Gastrocnemius medialis (tissue), 4 donors: ENCODE measurements at regions not wholly inside any gene's neighbourhood (a gene's known extent, or its start where the extent isn't known, plus 50 kb on each side); places are given as distances from the start of the nearest gene placed in this dataset.

ENCODE experiments used
- ATAC-seq, 2 donors: fragments of 150-250 bp; one replicate each; pipeline ENCODE4 v1.9.1; 2016
- DNase-seq, 2 donors: peaks; one replicate each; pipeline ENCODE4 v3.0.0-alpha.2; 2019
- H3K27ac ChIP-seq, 4 donors: fragments of 200-600 bp; sonication (generic); 1 replicate in 1 of 4; 2 replicates in 3 of 4; pipeline ENCODE4 v1.5.1; 2016 to 2018; ENCODE audit warnings: mild to moderate bottlenecking in 2 of 4, moderate library complexity in 1 of 4
- H3K27me3 ChIP-seq, 3 donors: fragments of 200-600 bp; sonication (generic) in 2 of 3; 1 replicate in 1 of 3; 2 replicates in 2 of 3; pipeline versions ENCODE4 v1.5.1 to v1.6.0; 2016 to 2019; ENCODE audit warnings: mild to moderate bottlenecking in 1 of 3, moderate library complexity in 1 of 3
- H3K36me3 ChIP-seq, 2 donors: fragments of 200-600 bp; sonication (generic) in 1 of 2; one replicate each; pipeline ENCODE4 v1.5.1; 2017 to 2018
- H3K4me1 ChIP-seq, 2 donors: fragments of 200-600 bp; sonication (generic) in 1 of 2; one replicate each; pipeline ENCODE4 v1.5.1; 2016 to 2017; ENCODE audit warnings: mild to moderate bottlenecking in 2 of 2
- H3K4me3 ChIP-seq, 4 donors: fragments of 200-600 bp; sonication (generic) in 3 of 4; 1 replicate in 1 of 4; 2 replicates in 3 of 4; pipeline ENCODE4 v1.5.1; 2016 to 2019; ENCODE audit warnings: mild to moderate bottlenecking in 2 of 4
- H3K9me3 ChIP-seq, 3 donors: fragments of 200-600 bp; sonication (generic) in 2 of 3; 1 replicate in 1 of 3; 2 replicates in 2 of 3; pipeline ENCODE4 v1.5.1; 2016 to 2019
- POLR2A ChIP-seq, 2 donors: fragments of 450-650 bp; IDR thresholded peaks; one replicate each; pipeline ENCODE4 v1.6.1; 2017; ENCODE audit warnings: antibody characterized with exemption in 2 of 2, mild to moderate bottlenecking in 2 of 2, moderate library complexity in 2 of 2
- in situ Hi-C, 4 donors: fragments of 200-750 bp; cut with MboI; loops; one replicate each; pipeline versions ENCODE4 v1.15.0 to v1.8.0; 2017; ENCODE audit warnings: low sequenced_read_pairs in 4 of 4
- intact Hi-C: fragments of 100-400 bp; cut with DNase I; formaldehyde crosslinking; loops from one replicate; pipeline ENCODE4 v1.15.1; 2023; ENCODE audit warnings: low total_unique reads
- TF ChIP-seq, protein P1 (sequence below), 5 experiments: fragments of 450-650 bp in 3 of 5; fragments of 200-600 bp in 2 of 5; sonication (generic) in 2 of 5; IDR thresholded peaks in 4 of 5; conservative IDR thresholded peaks in 1 of 5; 1 replicate in 4 of 5; 2 replicates in 1 of 5; pipeline ENCODE4 v1.5.1; 2016 to 2019; ENCODE audit warnings: antibody characterized with exemption in 5 of 5, mild to moderate bottlenecking in 3 of 5, moderate library complexity in 3 of 5

DNA sequence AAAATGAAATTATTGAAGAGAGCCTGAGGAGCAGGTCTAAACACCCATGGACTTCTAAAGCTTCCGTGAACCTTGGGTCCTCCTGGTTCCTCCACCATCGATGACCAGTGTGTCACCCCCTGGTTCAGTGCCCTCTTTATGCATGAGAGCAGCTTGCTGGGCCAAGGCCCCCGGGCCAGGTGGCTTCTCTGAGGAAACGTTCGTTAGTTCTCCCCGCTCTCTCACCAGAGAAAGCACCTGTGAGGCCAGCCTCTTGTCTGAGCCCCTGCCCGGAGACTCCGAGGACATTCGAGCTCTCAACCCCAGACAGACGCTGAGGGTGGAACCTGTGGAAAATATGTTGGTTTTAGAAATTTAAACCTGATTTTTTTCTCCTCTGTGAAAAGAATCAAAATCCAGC, 92.4 kb downstream of the GLI2 start:
- Histone ChIP-seq H3K4me3 (no peak overlapping the region), H3K4me1 (no peaks in the 10 kb centered on the region), H3K36me3 (no peaks in the 10 kb centered on the region), H3K27ac (no peak overlapping the region), H3K27me3 (peaks cover 0 to 2% (median 0%) of the 10 kb centered on the region in 3 donors), H3K9me3 (no peaks in the 10 kb centered on the region)
- in situ Hi-C loops (no loop called here), intact Hi-C loops (no loop called here)
- DNase-seq (no peak), ATAC-seq (no peak)
- TF ChIP-seq, protein P1, sequence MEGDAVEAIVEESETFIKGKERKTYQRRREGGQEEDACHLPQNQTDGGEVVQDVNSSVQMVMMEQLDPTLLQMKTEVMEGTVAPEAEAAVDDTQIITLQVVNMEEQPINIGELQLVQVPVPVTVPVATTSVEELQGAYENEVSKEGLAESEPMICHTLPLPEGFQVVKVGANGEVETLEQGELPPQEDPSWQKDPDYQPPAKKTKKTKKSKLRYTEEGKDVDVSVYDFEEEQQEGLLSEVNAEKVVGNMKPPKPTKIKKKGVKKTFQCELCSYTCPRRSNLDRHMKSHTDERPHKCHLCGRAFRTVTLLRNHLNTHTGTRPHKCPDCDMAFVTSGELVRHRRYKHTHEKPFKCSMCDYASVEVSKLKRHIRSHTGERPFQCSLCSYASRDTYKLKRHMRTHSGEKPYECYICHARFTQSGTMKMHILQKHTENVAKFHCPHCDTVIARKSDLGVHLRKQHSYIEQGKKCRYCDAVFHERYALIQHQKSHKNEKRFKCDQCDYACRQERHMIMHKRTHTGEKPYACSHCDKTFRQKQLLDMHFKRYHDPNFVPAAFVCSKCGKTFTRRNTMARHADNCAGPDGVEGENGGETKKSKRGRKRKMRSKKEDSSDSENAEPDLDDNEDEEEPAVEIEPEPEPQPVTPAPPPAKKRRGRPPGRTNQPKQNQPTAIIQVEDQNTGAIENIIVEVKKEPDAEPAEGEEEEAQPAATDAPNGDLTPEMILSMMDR (IDR thresholded peaks at IDR 0.05 in 4 of 5, conservative IDR thresholded peaks at IDR 0.05 in 1 of 5): no peak
- no peak for TF ChIP-seq POLR2A (IDR thresholded peaks at IDR 0.05)

DNA sequence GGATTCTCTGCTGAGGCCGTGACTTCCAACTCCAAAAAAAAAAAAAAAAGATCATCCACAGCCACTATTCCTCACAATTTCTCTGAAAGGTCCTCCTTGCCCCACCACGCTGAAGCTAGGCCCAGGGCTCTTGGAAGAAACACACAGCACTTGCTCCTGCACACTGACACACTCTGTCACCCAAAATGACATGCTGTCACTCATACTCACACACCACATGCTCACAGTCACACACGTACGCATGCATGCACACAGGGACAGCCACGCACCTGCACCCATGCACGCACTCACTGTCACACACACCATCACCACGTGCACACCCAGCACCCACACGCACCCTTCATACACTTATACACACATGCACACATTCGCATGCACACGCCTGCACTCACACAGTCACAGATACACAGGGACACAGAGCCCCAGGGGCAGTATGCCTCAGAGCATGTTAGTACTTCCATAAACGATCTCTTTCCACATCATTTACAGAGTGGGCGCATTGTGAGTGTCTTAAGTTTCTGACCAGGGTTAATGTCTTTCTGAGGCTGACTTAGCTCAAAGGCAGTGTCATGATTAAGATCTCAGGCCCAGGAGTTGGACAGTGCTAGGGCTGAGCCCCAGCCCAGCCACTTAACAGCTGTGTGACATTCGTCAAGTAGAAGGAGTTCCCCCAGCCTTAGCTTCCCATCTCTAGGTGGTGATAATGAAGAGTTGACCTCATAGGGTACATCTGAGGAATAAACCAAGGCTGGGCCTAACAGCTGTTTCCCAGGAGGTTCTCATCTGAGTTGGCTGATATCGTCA, 93.4 kb downstream of the GLI2 start:
- ATAC-seq (no peak), DNase-seq (no peak)
- no peak for TF ChIP-seq POLR2A (IDR thresholded peaks at IDR 0.05)
- TF ChIP-seq, protein P1 (IDR thresholded peaks at IDR 0.05 in 4 of 5, conservative IDR thresholded peaks at IDR 0.05 in 1 of 5): no peak
- H3K9me3 ChIP-seq: no peaks in the 10 kb centered on the region
- H3K4me1 ChIP-seq: no peaks in the 10 kb centered on the region
- intact Hi-C loops (no loop called here), in situ Hi-C loops (no loop called here)
- H3K4me3 ChIP-seq: no peak overlapping the region
- H3K36me3 ChIP-seq: no peaks in the 10 kb centered on the region
- H3K27me3 ChIP-seq: peaks cover 0 to 2% (median 0%) of the 10 kb centered on the region in 3 donors
- H3K27ac ChIP-seq: no peak overlapping the region

DNA sequence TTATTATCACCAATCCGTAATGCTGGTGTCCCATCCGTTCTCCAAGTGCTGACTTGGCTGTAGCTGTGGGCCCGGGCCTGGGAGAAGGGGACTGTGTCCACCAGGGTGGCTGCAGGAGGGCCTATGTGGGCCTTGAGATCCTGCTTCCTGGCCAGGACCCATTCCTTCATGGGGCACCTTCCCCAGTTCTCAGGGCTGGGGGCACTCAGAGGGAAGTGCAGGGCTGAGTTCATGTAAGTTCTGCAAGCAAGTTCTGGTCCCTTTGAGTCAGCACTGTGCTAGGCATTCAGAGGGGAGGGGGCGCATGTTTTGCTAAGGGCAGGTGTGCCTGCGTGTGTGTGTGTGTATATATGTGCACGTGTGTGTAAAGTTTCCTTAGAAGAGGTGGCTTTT, 94.0 kb downstream of the GLI2 start:
- no peak for TF ChIP-seq POLR2A (IDR thresholded peaks at IDR 0.05)
- TF ChIP-seq, protein P1 (IDR thresholded peaks at IDR 0.05 in 4 of 5, conservative IDR thresholded peaks at IDR 0.05 in 1 of 5): no peak
- intact Hi-C loops: no loop called here
- H3K9me3 ChIP-seq: no peaks in the 10 kb centered on the region
- no peaks in the 10 kb centered on the region for H3K36me3 ChIP-seq
- no peak overlapping the region for H3K27ac ChIP-seq
- H3K4me1 ChIP-seq: no peaks in the 10 kb centered on the region
- no peak for ATAC-seq
- no peak for DNase-seq
- peaks cover 0 to 2% (median 0%) of the 10 kb centered on the region in 3 donors for H3K27me3 ChIP-seq
- no peak overlapping the region for H3K4me3 ChIP-seq
- in situ Hi-C loops: no loop called here

DNA sequence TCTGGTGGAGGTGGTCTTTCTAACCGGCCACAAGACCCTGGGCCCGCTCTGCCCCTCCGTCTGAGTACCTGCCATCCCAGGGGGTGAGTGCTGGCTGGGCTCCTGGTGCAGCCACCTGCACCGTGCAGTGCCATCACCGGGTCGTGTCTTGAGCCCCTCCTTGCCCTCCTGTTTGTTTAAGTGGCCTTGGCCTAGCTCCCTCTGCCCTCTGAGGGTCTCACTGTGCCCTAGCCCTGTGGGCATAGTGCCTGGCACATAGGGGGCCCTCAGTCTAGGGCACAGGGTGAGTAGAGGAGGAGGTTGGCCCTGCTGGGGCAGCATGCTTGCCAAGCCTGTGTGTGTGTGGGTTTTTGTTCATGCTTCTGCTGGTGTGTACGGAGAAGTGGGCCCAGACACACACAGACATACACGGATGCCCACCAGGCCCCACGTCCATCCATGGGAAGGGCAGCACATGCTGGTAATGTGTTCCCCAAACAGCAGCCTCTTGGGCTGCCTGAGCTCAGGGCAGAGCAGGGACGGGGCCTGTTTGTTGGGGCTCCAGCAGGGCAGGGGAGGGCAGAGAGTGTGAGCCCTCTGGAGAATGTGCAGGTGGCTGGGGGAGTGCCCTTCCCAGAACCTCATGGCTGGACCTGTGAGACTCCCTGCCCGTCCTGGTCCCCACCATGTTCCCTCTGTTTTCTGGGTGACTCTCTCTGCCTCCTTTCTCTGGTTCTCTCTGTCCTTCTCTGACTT, 94.6 kb downstream of the GLI2 start:
- intact Hi-C loops: no loop called here

More for the DNA sequence above, 94.6 kb downstream of the GLI2 start:
- no peaks in the 10 kb centered on the region for H3K4me1 ChIP-seq
- no peak overlapping the region for H3K27ac ChIP-seq
- TF ChIP-seq, protein P1 (IDR thresholded peaks at IDR 0.05 in 4 of 5, conservative IDR thresholded peaks at IDR 0.05 in 1 of 5): no peak
- TF ChIP-seq POLR2A (IDR thresholded peaks at IDR 0.05): no peak
- no peak for DNase-seq
- no peaks in the 10 kb centered on the region for H3K36me3 ChIP-seq
- no peak for ATAC-seq
- H3K27me3 ChIP-seq: peaks cover 0 to 2% (median 0%) of the 10 kb centered on the region in 3 donors
- H3K4me3 ChIP-seq: no peak overlapping the region
- in situ Hi-C loops: no loop called here
- H3K9me3 ChIP-seq: no peaks in the 10 kb centered on the region
